ENCODE measurements at regions not wholly inside any gene's neighbourhood (a gene's known extent, or its start where the extent isn't known, plus 50 kb on each side); places are given as distances from the start of the nearest gene placed in this dataset.

GRCh38 chr3:21274079-21274571 is 476.9 kb downstream of the ZNF385D start:
- H3K27me3 Mint-ChIP-seq (ENCODE audit: unreplicated experiment), result no peaks in the 10 kb centered on the region
- no peaks in the 10 kb centered on the region for H3K36me3 Mint-ChIP-seq (ENCODE audit: low read depth, unreplicated experiment)
- no peaks in the 10 kb centered on the region for H3K9me3 Mint-ChIP-seq (ENCODE audit: unreplicated experiment)
- H3K4me1 Mint-ChIP-seq (ENCODE audit: unreplicated experiment), result peaks cover 3% of the 10 kb centered on the region
- no peak overlapping the region for H3K4me3 Mint-ChIP-seq (ENCODE audit: unreplicated experiment)
- DNase-seq (ENCODE audit: low spot score), result no peak
- H3K27ac Mint-ChIP-seq (ENCODE audit: unreplicated experiment), result no peak overlapping the region
- TF ChIP-seq CTCF (IDR thresholded peaks at IDR 0.05; ENCODE audit: unreplicated experiment), result no peak

DNA sequence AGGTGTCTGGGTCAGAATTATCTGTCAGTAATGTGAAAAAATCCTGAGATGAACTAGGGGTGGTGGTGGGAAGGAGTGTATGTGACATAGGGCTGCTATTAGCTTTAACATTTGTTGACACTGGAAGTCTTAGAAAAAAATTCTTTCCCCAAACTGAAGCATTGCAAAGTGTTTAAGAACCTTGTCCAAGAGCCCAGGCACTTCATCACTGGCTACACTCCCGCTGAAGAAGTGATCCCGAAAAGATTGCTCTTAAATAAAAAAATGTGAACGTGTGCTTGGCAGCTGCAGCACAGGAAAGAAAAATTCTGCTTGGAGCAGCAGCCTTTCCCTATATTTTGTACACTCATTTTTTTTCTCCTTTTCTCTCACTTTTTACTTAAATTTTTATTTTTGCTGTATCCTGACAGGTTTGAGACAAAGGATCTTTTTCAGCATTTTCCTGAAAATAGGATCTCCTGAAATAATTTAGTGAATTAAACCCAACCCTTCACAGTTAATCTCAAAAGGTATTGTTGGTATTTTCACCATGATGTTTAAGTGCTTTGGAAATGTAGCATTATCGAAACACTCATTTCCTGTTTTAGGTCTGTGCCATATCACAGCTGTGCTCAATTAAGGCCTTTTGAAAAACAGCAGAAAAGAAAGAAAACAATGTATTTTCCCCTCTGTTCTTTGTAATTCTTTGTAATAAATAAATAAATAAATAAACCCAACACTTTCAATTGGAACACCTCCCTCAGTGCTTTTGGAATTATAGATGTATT is 477.6 kb downstream of the ZNF385D start:
- Mint-ChIP-seq H3K27me3 (ENCODE audit: unreplicated experiment) (no peaks in the 10 kb centered on the region), H3K4me1 (ENCODE audit: unreplicated experiment) (peaks cover 3% of the 10 kb centered on the region), H3K4me3 (ENCODE audit: unreplicated experiment) (no peak overlapping the region), H3K36me3 (ENCODE audit: low read depth, unreplicated experiment) (no peaks in the 10 kb centered on the region), H3K9me3 (ENCODE audit: unreplicated experiment) (no peaks in the 10 kb centered on the region), H3K27ac (ENCODE audit: unreplicated experiment) (no peak overlapping the region)
- DNase-seq (ENCODE audit: low spot score), result no peak
- TF ChIP-seq CTCF (IDR thresholded peaks at IDR 0.05; ENCODE audit: unreplicated experiment), result no peak

GRCh38 chr3:21271606-21272016 is 479.4 kb downstream of the ZNF385D start:
- no peak for DNase-seq (ENCODE audit: low spot score)
- Mint-ChIP-seq H3K36me3 (ENCODE audit: low read depth, unreplicated experiment) (no peaks in the 10 kb centered on the region), H3K27me3 (ENCODE audit: unreplicated experiment) (no peaks in the 10 kb centered on the region), H3K9me3 (ENCODE audit: unreplicated experiment) (no peaks in the 10 kb centered on the region), H3K4me3 (ENCODE audit: unreplicated experiment) (no peak overlapping the region), H3K27ac (ENCODE audit: unreplicated experiment) (no peak overlapping the region), H3K4me1 (ENCODE audit: unreplicated experiment) (peaks cover 3% of the 10 kb centered on the region)
- no peak for TF ChIP-seq CTCF (IDR thresholded peaks at IDR 0.05; ENCODE audit: unreplicated experiment)

GRCh38 chr3:21269882-21270281 is 481.1 kb downstream of the ZNF385D start:
- peaks cover 3% of the 10 kb centered on the region for H3K4me1 Mint-ChIP-seq (ENCODE audit: unreplicated experiment)
- no peaks in the 10 kb centered on the region for H3K27me3 Mint-ChIP-seq (ENCODE audit: unreplicated experiment)
- no peak for TF ChIP-seq CTCF (IDR thresholded peaks at IDR 0.05; ENCODE audit: unreplicated experiment)
- no peak overlapping the region for H3K4me3 Mint-ChIP-seq (ENCODE audit: unreplicated experiment)
- H3K27ac Mint-ChIP-seq (ENCODE audit: unreplicated experiment), result no peak overlapping the region
- no peaks in the 10 kb centered on the region for H3K36me3 Mint-ChIP-seq (ENCODE audit: low read depth, unreplicated experiment)
- no peaks in the 10 kb centered on the region for H3K9me3 Mint-ChIP-seq (ENCODE audit: unreplicated experiment)
- no peak for DNase-seq (ENCODE audit: low spot score)

DNA sequence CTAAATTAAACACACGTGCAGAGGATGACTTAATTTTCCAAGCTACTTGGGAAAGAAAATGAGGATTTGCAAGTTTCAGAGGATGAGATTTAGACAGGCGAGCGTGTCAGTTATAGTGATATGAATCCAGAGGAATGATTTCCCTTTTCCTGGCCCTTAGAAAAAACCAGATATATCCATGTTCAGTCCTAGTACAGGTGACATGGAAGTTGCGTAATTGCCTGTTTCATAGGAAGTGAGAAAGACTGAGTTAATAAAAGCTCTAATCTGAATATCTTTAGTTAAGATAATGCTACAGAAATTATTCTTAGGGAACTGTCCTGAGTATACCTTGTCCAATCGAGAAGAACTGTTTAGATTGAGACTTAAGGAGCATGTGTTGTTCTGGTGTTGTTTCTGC is 490.5 kb downstream of the ZNF385D start:
- no peak for DNase-seq (ENCODE audit: low spot score)
- H3K27ac Mint-ChIP-seq (ENCODE audit: unreplicated experiment), result no peak overlapping the region
- H3K27me3 Mint-ChIP-seq (ENCODE audit: unreplicated experiment), result no peaks in the 10 kb centered on the region
- no peaks in the 10 kb centered on the region for H3K4me1 Mint-ChIP-seq (ENCODE audit: unreplicated experiment)
- TF ChIP-seq CTCF (IDR thresholded peaks at IDR 0.05; ENCODE audit: unreplicated experiment), result no peak
- H3K4me3 Mint-ChIP-seq (ENCODE audit: unreplicated experiment), result no peak overlapping the region
- H3K9me3 Mint-ChIP-seq (ENCODE audit: unreplicated experiment), result peaks cover 2% of the 10 kb centered on the region
- no peaks in the 10 kb centered on the region for H3K36me3 Mint-ChIP-seq (ENCODE audit: low read depth, unreplicated experiment)
